Type B pancreatic cell (in vitro differentiated cells): ENCODE measurements at regions not wholly inside any gene's neighbourhood (a gene's known extent, or its start where the extent isn't known, plus 50 kb on each side); places are given as distances from the start of the nearest gene placed in this dataset.

ENCODE experiments used
- DNase-seq: peaks from one replicate; pipeline ENCODE4 v3.0.0; 2021; ENCODE audit warnings: mixed read lengths; ENCODE audit not compliant: unreplicated experiment; ENCODE audit errors: extremely low spot score
- H3K27ac Mint-ChIP-seq: 2 replicates; pipeline ENCODE4 v1.8.0; 2021; ENCODE audit warnings: mild to moderate bottlenecking, mixed read lengths
- H3K27me3 Mint-ChIP-seq: 2 replicates; pipeline ENCODE4 v1.8.0; 2021; ENCODE audit warnings: mixed read lengths
- H3K36me3 Mint-ChIP-seq: 2 replicates; pipeline ENCODE4 v1.8.0; 2021; ENCODE audit warnings: mixed read lengths
- H3K4me1 Mint-ChIP-seq: one replicate; pipeline ENCODE4 v1.8.0; 2021; ENCODE audit warnings: mixed read lengths; ENCODE audit not compliant: unreplicated experiment
- H3K4me3 Mint-ChIP-seq: 2 replicates; pipeline ENCODE4 v1.8.0; 2021; ENCODE audit warnings: mild to moderate bottlenecking, mixed read lengths
- H3K9me3 Mint-ChIP-seq: 2 replicates; pipeline ENCODE4 v1.8.0; 2021; ENCODE audit warnings: mixed read lengths
- CTCF ChIP-seq: fragments of 200-600 bp; sonication (generic); conservative IDR thresholded peaks from 2 replicates; pipeline ENCODE4 v1.5.0; 2021; ENCODE audit warnings: antibody characterized with exemption, mild to moderate bottlenecking

DNA sequence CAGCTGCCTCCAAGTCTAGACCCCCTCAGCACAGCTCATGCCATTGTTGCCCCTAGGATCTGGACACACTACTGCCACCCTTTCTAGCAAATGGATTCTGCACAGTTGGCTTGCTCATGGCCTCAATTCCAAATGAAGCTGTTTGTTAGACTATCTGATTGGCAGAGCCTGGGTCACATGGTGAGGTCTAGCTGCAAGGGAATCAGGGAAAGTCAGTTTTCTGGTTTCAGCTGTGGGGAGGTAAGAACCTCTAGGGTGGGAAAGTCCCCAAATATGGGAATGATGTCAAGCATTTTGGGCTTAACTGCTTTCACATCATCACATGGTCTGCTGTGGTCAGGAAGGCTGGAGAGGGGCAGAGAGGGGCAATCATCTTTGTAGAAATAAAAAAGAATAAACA, 150.4 kb upstream of the ITGA6 start:
- TF ChIP-seq CTCF = no peak
- Mint-ChIP-seq H3K27ac (no peak overlapping the region), H3K4me1 (no peaks in the 10 kb centered on the region), H3K36me3 (peaks cover 4% of the 10 kb centered on the region), H3K27me3 (no peaks in the 10 kb centered on the region), H3K4me3 (no peak overlapping the region), H3K9me3 (peaks cover 6% of the 10 kb centered on the region)
- no peak for DNase-seq

DNA sequence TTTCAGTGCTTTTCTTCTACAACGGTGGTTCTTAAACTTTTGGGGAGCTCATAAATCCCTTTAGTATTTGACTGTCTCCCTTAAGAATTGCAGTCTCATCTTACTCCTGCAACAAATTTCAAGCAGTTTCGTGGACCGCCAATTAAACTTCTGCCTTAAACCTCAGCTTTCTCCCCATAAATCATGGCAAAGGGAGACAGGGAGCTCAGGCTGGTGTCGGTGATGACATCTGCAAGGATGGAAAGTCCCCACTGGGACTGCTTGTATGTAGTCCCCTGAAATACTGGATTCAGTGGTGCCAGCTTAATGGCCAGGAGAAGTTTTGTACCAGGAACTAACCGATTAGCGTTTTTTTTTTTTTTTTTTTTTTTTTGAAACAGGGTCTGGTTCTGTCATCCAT, 148.7 kb upstream of the ITGA6 start:
- Mint-ChIP-seq H3K4me1 (peaks cover 9% of the 10 kb centered on the region), H3K27me3 (no peaks in the 10 kb centered on the region), H3K4me3 (no peak overlapping the region), H3K36me3 (peaks cover 4% of the 10 kb centered on the region), H3K27ac (no peak overlapping the region), H3K9me3 (peaks cover 6% of the 10 kb centered on the region)
- TF ChIP-seq CTCF = no peak
- DNase-seq = no peak

DNA sequence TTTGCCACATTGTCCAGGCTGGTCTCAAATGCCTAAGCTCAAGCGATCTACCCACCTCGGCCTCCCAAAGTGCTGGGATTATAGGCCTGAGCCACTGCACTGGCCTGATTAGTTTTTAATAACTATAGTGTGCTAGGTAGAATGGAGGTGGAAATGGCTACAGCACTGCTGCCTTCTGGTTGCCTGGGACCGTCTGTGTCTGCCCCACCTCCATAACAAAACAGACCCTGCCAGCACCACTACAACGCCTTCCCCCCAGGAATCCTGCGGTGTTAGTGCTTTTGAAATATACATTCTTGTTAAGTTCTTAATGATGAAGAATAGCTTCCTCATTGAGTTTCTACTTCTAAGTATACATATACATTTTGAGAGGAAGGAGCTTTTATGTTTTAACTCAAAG, 148.2 kb upstream of the ITGA6 start:
- Mint-ChIP-seq H3K4me1 (peaks cover 12% of the 10 kb centered on the region), H3K27me3 (no peaks in the 10 kb centered on the region), H3K4me3 (no peak overlapping the region), H3K27ac (no peak overlapping the region), H3K9me3 (peaks cover 6% of the 10 kb centered on the region), H3K36me3 (peaks cover 4% of the 10 kb centered on the region)
- no peak for TF ChIP-seq CTCF
- DNase-seq = no peak

DNA sequence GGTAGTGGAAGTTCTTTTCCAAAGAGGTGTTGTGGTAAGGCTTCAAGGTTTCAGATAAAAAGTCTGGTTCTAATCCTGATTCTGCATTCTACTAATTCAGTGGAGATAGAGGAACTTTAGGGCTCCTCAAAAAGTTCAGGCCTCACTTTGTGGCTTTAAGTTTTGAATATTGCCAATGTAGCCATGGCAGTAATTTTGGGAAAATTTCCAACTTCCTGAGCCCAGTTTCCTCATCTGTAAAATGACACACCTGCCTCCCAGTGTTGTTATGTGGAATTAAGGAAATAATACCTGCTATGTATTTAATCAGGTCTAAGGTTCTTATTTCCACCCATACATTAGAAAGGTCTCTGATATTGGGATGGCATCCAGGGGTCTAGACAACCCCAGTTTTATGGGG, 147.6 kb upstream of the ITGA6 start:
- Mint-ChIP-seq H3K4me1 (peaks cover 16% of the 10 kb centered on the region), H3K27ac (no peak overlapping the region), H3K27me3 (no peaks in the 10 kb centered on the region), H3K4me3 (no peak overlapping the region), H3K36me3 (peaks cover 4% of the 10 kb centered on the region), H3K9me3 (peaks cover 6% of the 10 kb centered on the region)
- TF ChIP-seq CTCF = no peak
- no peak for DNase-seq

DNA sequence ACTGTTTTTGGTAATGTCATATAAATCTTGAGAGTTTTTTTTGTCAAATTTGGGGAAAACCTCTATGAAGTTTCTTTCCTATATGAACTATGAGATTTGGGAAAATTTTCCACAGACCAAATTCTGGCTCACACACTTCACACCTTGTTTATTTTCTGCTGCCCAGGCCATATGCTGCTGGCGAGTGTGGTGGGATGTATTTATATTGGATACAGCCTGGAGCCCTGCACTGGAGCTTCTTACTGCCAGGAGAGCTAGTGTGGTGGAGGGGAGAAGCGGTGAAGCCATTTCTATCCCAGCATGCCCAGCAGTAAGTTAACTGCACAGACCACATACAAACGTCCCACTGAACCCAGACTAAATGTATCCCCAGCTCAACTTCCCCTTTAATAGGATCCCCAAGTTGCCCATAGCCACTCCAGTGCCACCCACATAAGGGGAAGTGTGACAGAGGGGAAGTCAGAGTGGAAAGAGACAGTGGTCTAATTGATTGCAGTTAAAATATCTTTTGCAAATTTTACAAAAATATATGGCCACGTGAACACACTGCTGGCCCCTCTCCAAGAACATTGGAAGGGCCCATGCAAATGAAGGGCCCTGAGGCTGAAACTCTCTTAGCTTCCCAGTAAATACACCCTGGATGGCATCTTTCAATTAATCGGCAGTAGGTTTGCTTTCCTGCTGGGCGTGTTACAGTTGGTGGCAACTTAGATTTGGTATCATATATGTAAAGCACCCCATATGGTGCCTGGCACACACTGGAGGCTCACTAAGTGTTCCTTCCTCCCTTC, 146.6 kb upstream of the ITGA6 start:
- no peak for DNase-seq
- TF ChIP-seq CTCF = no peak
- Mint-ChIP-seq H3K4me1 (peaks cover 25% of the 10 kb centered on the region), H3K9me3 (peaks cover 6% of the 10 kb centered on the region), H3K27me3 (no peaks in the 10 kb centered on the region), H3K27ac (no peak overlapping the region), H3K4me3 (no peak overlapping the region), H3K36me3 (peaks cover 4% of the 10 kb centered on the region)
